ENCODE measurements at regions not wholly inside any gene's neighbourhood (a gene's known extent, or its start where the extent isn't known, plus 50 kb on each side); places are given as distances from the start of the nearest gene placed in this dataset.

- no peak for DNase-seq (ENCODE audit: low spot score)
Observed at GRCh38 chr3:148150141-148150540, 547.6 kb upstream of the AGTR1 start.

- peak; percentile 63 for DNase-seq (ENCODE audit: low spot score)
Observed at GRCh38 chr3:148158210-148158609, 539.5 kb upstream of the AGTR1 start.

- no peak for DNase-seq (ENCODE audit: low spot score)
Observed at GRCh38 chr3:148162132-148162531, 535.6 kb upstream of the AGTR1 start.

- DNase-seq (ENCODE audit: low spot score): no peak
Observed at GRCh38 chr3:148168347-148168746, 529.4 kb upstream of the AGTR1 start.

GRCh38 chr3:148173851-148174250 is 523.9 kb upstream of the AGTR1 start:
- no peak for DNase-seq (ENCODE audit: low spot score)

GRCh38 chr3:148175214-148175613 is 522.5 kb upstream of the AGTR1 start:
- DNase-seq (ENCODE audit: low spot score): no peak

GRCh38 chr3:148178503-148178902 is 519.2 kb upstream of the AGTR1 start:
- DNase-seq (ENCODE audit: low spot score): peak; percentile 69

GRCh38 chr3:148184798-148185197 is 512.9 kb upstream of the AGTR1 start:
- DNase-seq (ENCODE audit: low spot score): no peak

- no peak for DNase-seq (ENCODE audit: low spot score)
Observed at GRCh38 chr3:148186881-148187280, 510.8 kb upstream of the AGTR1 start.

- no peak for DNase-seq (ENCODE audit: low spot score)
Observed at GRCh38 chr3:148187296-148187695, 510.4 kb upstream of the AGTR1 start.

GRCh38 chr3:148190441-148190990 is 507.2 kb upstream of the AGTR1 start:
- DNase-seq (ENCODE audit: low spot score): peak; percentile 89

GRCh38 chr3:148191966-148192365 is 505.7 kb upstream of the AGTR1 start:
- DNase-seq (ENCODE audit: low spot score): no peak

- DNase-seq (ENCODE audit: low spot score): no peak
Observed at GRCh38 chr3:148197061-148197460, 500.6 kb upstream of the AGTR1 start.

GRCh38 chr3:148202386-148202785 is 495.3 kb upstream of the AGTR1 start:
- no peak for DNase-seq (ENCODE audit: low spot score)

GRCh38 chr3:148203297-148204010 is 494.2 kb upstream of the AGTR1 start:
- DNase-seq (ENCODE audit: low spot score): no peak

GRCh38 chr3:148204131-148204530 is 493.6 kb upstream of the AGTR1 start:
- DNase-seq (ENCODE audit: low spot score): no peak

- no peak for DNase-seq (ENCODE audit: low spot score)
Observed at GRCh38 chr3:148205977-148206376, 491.7 kb upstream of the AGTR1 start.

GRCh38 chr3:148206446-148206845 is 491.3 kb upstream of the AGTR1 start:
- DNase-seq (ENCODE audit: low spot score): no peak

- DNase-seq (ENCODE audit: low spot score): no peak
Observed at GRCh38 chr3:148208975-148209374, 488.7 kb upstream of the AGTR1 start.

GRCh38 chr3:148211725-148212124 is 486.0 kb upstream of the AGTR1 start:
- DNase-seq (ENCODE audit: low spot score): no peak

GRCh38 chr3:148214705-148215104 is 483.0 kb upstream of the AGTR1 start:
- DNase-seq (ENCODE audit: low spot score): no peak

GRCh38 chr3:148217317-148217716 is 480.4 kb upstream of the AGTR1 start:
- DNase-seq (ENCODE audit: low spot score): no peak

- no peak for DNase-seq (ENCODE audit: low spot score)
Observed at GRCh38 chr3:148218222-148218621, 479.5 kb upstream of the AGTR1 start.

- DNase-seq (ENCODE audit: low spot score): no peak
Observed at GRCh38 chr3:148219999-148220398, 477.7 kb upstream of the AGTR1 start.
